Activated T-helper 1 cell treated with anti-CD3 and anti-CD28 coated beads, Interleukin-12 subunit alpha, Interleukin-12 subunit beta, Interleukin-2, Interleukin-4 antibody, amounts not matched to agents 30 ng/mL and 10 ng/mL and 1 ng/mL, durations not matched to agents 14 hours and 24 hours and 36 hours (primary cell): ENCODE measurements at regions not wholly inside any gene's neighbourhood (a gene's known extent, or its start where the extent isn't known, plus 50 kb on each side); places are given as distances from the start of the nearest gene placed in this dataset.

Source experiments
- DNase-seq: peaks from one replicate; pipeline ENCODE4 v3.0.0; 2021; ENCODE audit warnings: low spot score
- H3K27ac Mint-ChIP-seq: one replicate; pipeline ENCODE4 v1.8.0; 2021; ENCODE audit warnings: mild to moderate bottlenecking, mixed read lengths
- H3K27me3 Mint-ChIP-seq: one replicate; pipeline ENCODE4 v1.8.0; 2022; ENCODE audit warnings: mild to moderate bottlenecking, moderate library complexity, mixed read lengths; ENCODE audit not compliant: insufficient read depth
- H3K36me3 Mint-ChIP-seq: one replicate; pipeline ENCODE4 v1.8.0; 2021; ENCODE audit warnings: low read depth, mixed read lengths
- H3K4me1 Mint-ChIP-seq: one replicate; pipeline ENCODE4 v1.8.0; 2021; ENCODE audit warnings: low read depth, mixed read lengths
- H3K4me3 Mint-ChIP-seq: one replicate; pipeline ENCODE4 v1.8.0; 2021; ENCODE audit warnings: mild to moderate bottlenecking, moderate library complexity, mixed read lengths
- H3K9me3 Mint-ChIP-seq: one replicate; pipeline ENCODE4 v1.8.0; 2021; ENCODE audit warnings: mixed read lengths
- intact Hi-C: fragments of 100-400 bp; cut with micrococcal nuclease; formaldehyde crosslinking; loops from one replicate; pipeline ENCODE4 v1.15.1; 2024

DNA sequence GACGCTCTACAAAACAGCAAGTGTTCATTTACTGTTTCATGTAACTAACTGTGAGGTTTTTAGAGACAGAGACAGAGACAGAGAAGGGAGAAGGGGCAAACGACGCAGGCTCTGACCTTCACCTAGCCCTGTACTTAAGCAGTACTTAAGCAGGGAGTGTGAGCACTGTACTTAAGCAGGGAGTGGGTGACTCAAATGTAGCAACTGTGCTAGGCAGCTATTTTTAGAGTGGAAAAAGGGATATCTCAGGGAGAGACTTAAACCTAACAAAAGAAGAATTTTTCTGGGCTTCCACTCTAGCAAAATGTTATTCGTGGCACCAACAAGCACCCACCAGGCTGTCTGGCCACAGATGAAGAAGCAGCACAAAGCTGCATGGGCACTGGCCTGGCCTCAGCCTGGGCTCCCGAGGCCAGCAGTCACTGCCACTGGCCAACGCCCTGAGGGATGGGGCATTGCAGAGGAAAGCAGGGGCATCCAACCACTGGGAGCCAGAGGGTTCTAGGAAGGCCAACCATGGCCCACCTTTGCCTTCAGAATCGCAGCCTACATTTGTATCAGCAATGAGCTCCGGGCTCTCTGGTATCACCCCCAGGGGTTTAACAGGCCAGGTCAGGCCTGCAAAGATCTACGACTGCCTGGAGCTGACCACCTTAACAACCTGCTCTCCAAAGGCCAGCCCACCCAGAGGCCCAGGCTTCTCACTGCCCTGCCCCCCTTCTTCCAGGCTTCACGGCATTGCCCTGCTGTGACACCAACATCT lies 154.3 kb downstream of the TTC32 start:
- H3K27ac Mint-ChIP-seq, result no peak overlapping the region
- intact Hi-C loops, result no loop called here
- DNase-seq, result no peak
- H3K27me3 Mint-ChIP-seq, result no peaks in the 10 kb centered on the region
- H3K36me3 Mint-ChIP-seq, result no peaks in the 10 kb centered on the region
- H3K4me1 Mint-ChIP-seq, result no peaks in the 10 kb centered on the region
- no peaks in the 10 kb centered on the region for H3K9me3 Mint-ChIP-seq
- H3K4me3 Mint-ChIP-seq, result no peak overlapping the region

DNA sequence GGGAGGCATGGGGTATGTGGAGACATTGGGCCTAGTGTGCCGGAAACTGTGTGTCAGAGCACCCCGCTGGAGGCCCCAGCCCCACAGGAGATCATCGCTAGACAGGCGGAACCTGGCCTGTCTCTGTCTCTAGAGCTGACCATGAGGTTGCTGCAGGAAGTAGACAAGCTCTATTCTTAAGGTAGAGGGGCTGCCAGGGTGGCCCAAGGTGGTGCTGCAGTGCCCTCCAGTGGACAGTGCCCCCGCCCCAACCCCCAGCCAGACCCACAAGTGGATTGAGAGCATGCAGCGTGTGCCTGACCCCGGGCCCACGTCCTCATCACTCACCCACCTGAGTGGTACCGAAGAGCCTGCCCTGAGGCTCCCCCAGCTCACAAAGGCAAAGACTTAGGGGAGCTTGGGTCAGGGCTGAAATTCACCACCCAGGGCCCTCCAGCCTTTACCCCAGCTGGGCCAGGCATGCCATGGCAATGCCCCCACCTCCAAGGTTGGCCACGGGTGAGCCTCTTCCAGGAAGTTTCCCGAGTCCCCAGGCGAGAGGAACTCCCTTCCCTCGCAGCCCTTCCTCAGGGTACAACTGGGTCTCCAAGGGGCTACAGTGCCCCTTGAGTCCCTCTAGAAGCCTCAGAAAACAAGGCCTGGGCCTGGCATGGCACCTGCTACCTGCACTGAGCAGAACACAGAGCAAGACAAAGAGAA lies 155.0 kb downstream of the TTC32 start:
- intact Hi-C loops, result no loop called here
- no peaks in the 10 kb centered on the region for H3K36me3 Mint-ChIP-seq
- no peak overlapping the region for H3K4me3 Mint-ChIP-seq
- no peak for DNase-seq
- H3K9me3 Mint-ChIP-seq, result no peaks in the 10 kb centered on the region
- no peak overlapping the region for H3K27ac Mint-ChIP-seq
- H3K27me3 Mint-ChIP-seq, result no peaks in the 10 kb centered on the region
- no peaks in the 10 kb centered on the region for H3K4me1 Mint-ChIP-seq

DNA sequence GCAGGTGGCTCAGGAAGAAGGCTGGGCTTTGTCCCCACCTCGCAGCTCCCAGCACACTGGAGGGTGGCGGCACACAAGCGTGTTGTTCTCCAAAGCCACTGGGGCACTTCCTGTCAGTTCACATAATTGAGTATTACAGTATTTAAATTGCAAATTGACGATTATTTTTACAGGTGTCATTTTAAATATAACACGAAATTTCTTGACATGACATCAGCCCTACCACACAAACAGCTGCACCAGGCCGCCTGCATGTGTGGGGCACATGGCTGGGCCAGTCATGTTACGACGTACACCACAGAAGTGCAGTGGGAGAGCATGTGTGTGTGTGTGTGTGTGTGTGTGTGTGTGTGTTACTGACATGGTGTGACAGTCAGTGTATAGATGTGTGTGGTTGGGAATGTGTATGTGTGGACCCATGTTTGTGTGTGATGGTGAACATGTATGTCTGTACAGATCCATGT lies 155.6 kb downstream of the TTC32 start:
- no peaks in the 10 kb centered on the region for H3K4me1 Mint-ChIP-seq
- no peak for DNase-seq
- intact Hi-C loops, result no loop called here

GRCh38 chr2:19745318-19746136 lies 156.3 kb downstream of the TTC32 start:
- Mint-ChIP-seq H3K9me3 (no peaks in the 10 kb centered on the region), H3K36me3 (no peaks in the 10 kb centered on the region)
- intact Hi-C loops, result no loop called here

More for the DNA sequence above, 155.6 kb downstream of the TTC32 start:
- Mint-ChIP-seq H3K27ac (no peak overlapping the region), H3K4me3 (no peak overlapping the region), H3K36me3 (no peaks in the 10 kb centered on the region), H3K27me3 (no peaks in the 10 kb centered on the region), H3K9me3 (no peaks in the 10 kb centered on the region)

DNA sequence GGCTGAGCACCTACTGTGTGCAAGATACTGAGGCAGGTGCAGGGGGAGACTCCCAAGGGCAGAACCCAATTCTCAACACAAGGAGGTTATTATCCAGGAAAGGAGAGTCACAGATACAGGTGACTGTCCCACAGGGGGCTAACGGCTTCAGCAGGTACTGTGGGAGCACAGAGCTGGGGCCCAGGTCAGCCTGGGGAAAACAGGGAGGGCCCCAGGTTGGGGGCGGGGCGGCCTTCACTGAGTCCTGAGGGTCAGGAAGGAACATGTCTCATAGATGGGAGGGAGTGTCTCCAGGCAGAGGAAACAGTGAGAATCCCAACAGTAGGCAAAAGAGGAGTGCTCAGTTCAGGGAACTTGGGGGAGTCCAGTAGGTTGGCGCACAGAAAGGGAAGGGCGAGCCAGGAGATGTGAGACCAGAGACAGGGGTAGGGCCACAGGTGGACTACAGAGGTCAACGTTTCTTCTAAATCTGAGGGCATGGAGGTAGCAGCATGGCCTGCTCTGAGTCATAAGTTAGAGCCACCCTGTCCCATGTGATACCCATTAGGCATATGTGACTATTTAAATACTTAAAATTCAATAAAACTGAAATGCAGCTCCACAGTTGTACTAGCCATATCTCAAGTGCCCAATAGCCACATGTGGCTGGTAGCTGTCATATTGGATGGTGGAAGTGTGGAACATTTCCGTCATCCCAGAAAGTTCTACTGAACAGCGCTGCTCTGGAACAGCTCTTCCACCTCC lies 157.2 kb downstream of the TTC32 start:
- Mint-ChIP-seq H3K4me1 (no peaks in the 10 kb centered on the region), H3K36me3 (no peaks in the 10 kb centered on the region), H3K4me3 (no peak overlapping the region), H3K27ac (no peak overlapping the region), H3K9me3 (no peaks in the 10 kb centered on the region), H3K27me3 (peaks cover 2% of the 10 kb centered on the region)
- intact Hi-C loops, result no loop called here
- DNase-seq, result no peak

More at GRCh38 chr2:19745318-19746136, 156.3 kb downstream of the TTC32 start:
- H3K27me3 Mint-ChIP-seq, result no peaks in the 10 kb centered on the region
- no peak for DNase-seq
- H3K4me3 Mint-ChIP-seq, result no peak overlapping the region
- no peaks in the 10 kb centered on the region for H3K4me1 Mint-ChIP-seq
- H3K27ac Mint-ChIP-seq, result no peak overlapping the region

- Mint-ChIP-seq H3K27ac (no peak overlapping the region), H3K9me3 (no peaks in the 10 kb centered on the region), H3K4me3 (no peak overlapping the region), H3K4me1 (no peaks in the 10 kb centered on the region), H3K27me3 (peaks cover 2% of the 10 kb centered on the region), H3K36me3 (no peaks in the 10 kb centered on the region)
- no peak for DNase-seq
- intact Hi-C loops, result no loop called here
These were observed 158.1 kb downstream of the TTC32 start for GRCh38 chr2:19743641-19744040.

- Mint-ChIP-seq H3K4me1 (no peaks in the 10 kb centered on the region), H3K4me3 (no peak overlapping the region), H3K27ac (no peak overlapping the region), H3K9me3 (no peaks in the 10 kb centered on the region), H3K36me3 (no peaks in the 10 kb centered on the region), H3K27me3 (peaks cover 2% of the 10 kb centered on the region)
- DNase-seq, result no peak
- intact Hi-C loops, result no loop called here
These were observed 158.9 kb downstream of the TTC32 start for GRCh38 chr2:19742872-19743271.

GRCh38 chr2:19739256-19739655 lies 162.5 kb downstream of the TTC32 start:
- intact Hi-C loops, result no loop called here
- Mint-ChIP-seq H3K4me3 (no peak overlapping the region), H3K4me1 (no peaks in the 10 kb centered on the region), H3K27ac (no peak overlapping the region), H3K27me3 (peaks cover 2% of the 10 kb centered on the region), H3K9me3 (no peaks in the 10 kb centered on the region), H3K36me3 (no peaks in the 10 kb centered on the region)
- no peak for DNase-seq

DNA sequence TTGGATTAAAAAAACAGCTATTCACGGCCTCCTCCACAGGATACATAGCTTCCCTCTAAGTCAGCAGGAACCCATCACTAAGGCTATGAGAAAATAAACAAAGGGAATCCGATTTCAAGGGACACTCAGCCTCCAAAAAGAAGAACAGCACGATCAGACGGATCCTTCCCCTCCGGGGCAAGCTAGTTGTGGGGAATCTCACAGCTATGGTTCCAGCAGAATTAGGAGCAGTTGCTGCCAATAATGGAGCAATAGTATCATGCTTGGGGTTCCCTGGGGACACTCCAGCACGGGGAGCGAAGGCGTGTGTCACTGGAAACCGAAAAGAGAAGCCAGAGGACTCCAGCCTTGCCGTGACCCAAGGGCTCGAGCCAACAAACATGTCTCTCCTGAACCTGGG lies 163.1 kb downstream of the TTC32 start:
- intact Hi-C loops, result no loop called here
- Mint-ChIP-seq H3K27me3 (peaks cover 2% of the 10 kb centered on the region), H3K9me3 (no peaks in the 10 kb centered on the region), H3K36me3 (no peaks in the 10 kb centered on the region), H3K4me1 (no peaks in the 10 kb centered on the region), H3K4me3 (no peak overlapping the region), H3K27ac (no peak overlapping the region)
- DNase-seq, result no peak

GRCh38 chr2:19736191-19736831 lies 165.5 kb downstream of the TTC32 start:
- Mint-ChIP-seq H3K4me3 (no peak overlapping the region), H3K4me1 (no peaks in the 10 kb centered on the region), H3K27ac (no peak overlapping the region), H3K9me3 (no peaks in the 10 kb centered on the region), H3K36me3 (no peaks in the 10 kb centered on the region), H3K27me3 (peaks cover 4% of the 10 kb centered on the region)
- intact Hi-C loops, result no loop called here
- no peak for DNase-seq

DNA sequence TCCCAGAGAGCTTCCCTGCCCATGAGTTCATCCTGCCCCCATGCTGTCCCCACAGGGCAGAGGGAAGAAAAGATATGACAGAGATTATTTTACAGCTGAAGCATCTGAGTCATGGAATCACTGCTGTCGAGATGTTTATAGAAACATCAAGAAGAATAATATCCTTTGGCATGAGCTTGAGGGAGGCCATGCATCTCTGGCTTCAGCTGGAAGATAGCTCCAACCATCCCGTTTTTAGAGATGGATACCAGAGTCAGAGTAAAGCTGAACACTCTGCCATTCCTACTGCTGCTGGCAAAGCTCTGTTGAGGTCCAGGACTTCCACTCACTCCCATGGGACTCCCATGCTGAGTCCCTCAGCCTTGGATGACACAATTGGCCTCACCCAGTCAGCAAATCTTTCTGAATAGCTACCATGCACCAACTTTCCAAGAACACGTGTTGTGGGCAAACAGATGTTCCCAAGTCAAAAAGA lies 167.8 kb downstream of the TTC32 start:
- no peaks in the 10 kb centered on the region for H3K4me1 Mint-ChIP-seq
- no peak overlapping the region for H3K27ac Mint-ChIP-seq
- H3K27me3 Mint-ChIP-seq, result peaks cover 1% of the 10 kb centered on the region
- H3K9me3 Mint-ChIP-seq, result no peaks in the 10 kb centered on the region
- intact Hi-C loops, result no loop called here
- H3K36me3 Mint-ChIP-seq, result no peaks in the 10 kb centered on the region
- DNase-seq, result no peak
- no peak overlapping the region for H3K4me3 Mint-ChIP-seq

DNA sequence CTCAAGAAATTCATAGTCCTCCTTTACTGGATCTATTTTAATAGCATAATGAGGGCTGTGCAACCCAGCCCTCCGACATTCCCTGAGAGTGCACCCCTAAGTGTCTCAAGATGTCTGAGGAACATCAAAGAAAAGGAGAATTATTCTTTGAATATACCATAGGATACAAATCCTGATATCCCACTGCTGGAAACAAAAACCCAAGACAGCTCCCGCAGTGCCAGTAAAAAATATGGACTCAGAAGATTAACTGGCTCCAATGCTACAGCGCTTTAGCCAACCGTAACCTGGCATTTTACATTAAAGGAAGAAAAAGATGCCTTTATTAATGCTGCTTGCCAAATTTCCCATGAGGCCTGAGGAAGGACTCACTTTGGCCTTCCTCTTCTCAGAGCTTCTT lies 168.4 kb downstream of the TTC32 start:
- Mint-ChIP-seq H3K4me3 (no peak overlapping the region), H3K36me3 (no peaks in the 10 kb centered on the region), H3K27me3 (peaks cover 1% of the 10 kb centered on the region), H3K27ac (no peak overlapping the region), H3K9me3 (no peaks in the 10 kb centered on the region), H3K4me1 (no peaks in the 10 kb centered on the region)
- DNase-seq, result no peak
- intact Hi-C loops, result no loop called here
